ENCODE measurements at regions not wholly inside any gene's neighbourhood (a gene's known extent, or its start where the extent isn't known, plus 50 kb on each side); places are given as distances from the start of the nearest gene placed in this dataset.

DNA sequence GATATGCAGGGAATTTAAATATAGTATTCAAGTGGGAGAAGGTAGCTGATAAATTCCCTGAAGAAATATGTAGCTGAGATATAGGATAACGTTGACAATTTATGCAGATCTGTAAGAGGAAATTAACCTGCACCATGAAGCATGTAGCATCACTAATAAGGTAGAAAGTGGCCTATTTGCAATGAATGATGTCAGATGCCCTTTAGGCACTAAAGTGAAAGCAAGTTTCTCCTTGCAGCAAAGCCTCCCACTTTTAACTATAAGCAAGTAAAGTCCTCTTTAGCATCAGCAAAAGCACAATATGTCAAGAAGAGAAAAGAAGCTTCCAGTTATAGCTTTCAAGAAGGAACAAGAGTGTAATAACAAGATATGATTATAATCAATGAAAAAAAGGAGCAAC, 102.5 kb upstream of the SLITRK1 start:
- no peaks in the 10 kb centered on the region for H3K27me3 ChIP-seq (ENCODE audit: insufficient read depth, low read length)
- POLR2A ChIA-PET: no interaction called here
- H3K9me2 ChIP-seq (ENCODE audit: insufficient read depth): no peaks in the 10 kb centered on the region
- RAD21 ChIA-PET (ENCODE audit: low non-redundant PET in 1 of 2, low total read pairs in 2 of 2, uncharacterized antibody in 2 of 2, unreplicated experiment in 2 of 2): no interaction called here
- intact Hi-C loops (cut with micrococcal nuclease): no loop called here
- H3K9me3 ChIP-seq (ENCODE audit: control insufficient read depth in 1 of 2, insufficient read depth in 1 of 2, low read depth in 1 of 2, low read length in 2 of 2): no peaks in the 10 kb centered on the region
- DNase-seq (ENCODE audit: low read depth, low spot score) (no peak), ATAC-seq (no peak)
- CTCF ChIA-PET: no interaction called here
- no peak overlapping the region for H3K9ac ChIP-seq (ENCODE audit: low read length)
- H3K36me3 ChIP-seq (ENCODE audit: control insufficient read depth in 1 of 2, insufficient read depth in 2 of 2, low read length in 2 of 2): no peaks in the 10 kb centered on the region
- H3K27ac ChIP-seq (ENCODE audit: low read depth, low read length): no peak overlapping the region
- no peak overlapping the region for H3K4me3 ChIP-seq (replicated peaks in 1 of 2; ENCODE audit: low read depth in 1 of 2, low read length in 2 of 2)
- no TSS peak for BruUV-seq (replicated peaks)
- H3K4me1 ChIP-seq (ENCODE audit: control insufficient read depth in 1 of 2, insufficient read depth in 2 of 2, low read length in 2 of 2): no peaks in the 10 kb centered on the region
- H3K4me2 ChIP-seq (ENCODE audit: low read length): no peak overlapping the region
- no peak for TF ChIP-seq POLR2AphosphoS5 (IDR thresholded peaks at IDR 0.05; ENCODE audit: low read depth, low read length)
- no peak for TF ChIP-seq SP1 (IDR thresholded peaks at IDR 0.05; ENCODE audit: low read depth)
- TF ChIP-seq ELF1 (IDR thresholded peaks at IDR 0.05; ENCODE audit: borderline replicate concordance, low read depth): no peak
- no peak for TF ChIP-seq TCF7L2 (IDR thresholded peaks at IDR 0.05; ENCODE audit: borderline replicate concordance, extremely low read depth, insufficient read depth, insufficient read length)
- no peak for TF ChIP-seq CBX3 (IDR thresholded peaks at IDR 0.05; ENCODE audit: low read depth)
- no peaks in the 10 kb centered on the region for H4K20me1 ChIP-seq (ENCODE audit: insufficient read depth)
- no peak overlapping the region for H2AFZ ChIP-seq (ENCODE audit: low read depth, low read length, poor library complexity, severe bottlenecking)
- no peaks in the 10 kb centered on the region for H3K79me2 ChIP-seq (ENCODE audit: insufficient read depth, low read length)

DNA sequence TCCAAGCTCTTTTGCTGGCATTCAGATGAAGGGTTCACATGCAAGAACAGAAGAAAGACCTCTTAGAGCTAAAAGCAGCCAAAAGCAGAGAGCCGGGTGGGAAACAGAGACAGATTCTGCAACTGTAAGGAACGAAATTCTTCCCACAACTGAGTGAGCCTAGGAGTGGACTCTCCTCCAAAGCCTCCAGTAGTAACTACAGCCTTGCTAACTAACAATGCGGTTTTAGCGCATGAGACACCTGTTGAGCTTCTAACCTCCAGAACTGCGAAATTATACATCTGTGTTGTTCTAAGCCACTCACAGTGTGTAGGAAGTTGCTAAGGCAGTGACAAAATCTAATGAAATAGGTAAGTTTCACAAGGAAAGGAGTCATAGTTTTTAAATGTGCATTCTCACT, 98.1 kb upstream of the SLITRK1 start:
- ChIA-PET CTCF (no interaction called here), POLR2A (no interaction called here), RAD21 (ENCODE audit: low non-redundant PET in 1 of 2, low total read pairs in 2 of 2, uncharacterized antibody in 2 of 2, unreplicated experiment in 2 of 2) (no interaction called here)
- Histone ChIP-seq H3K36me3 (ENCODE audit: control insufficient read depth in 1 of 2, insufficient read depth in 2 of 2, low read length in 2 of 2) (no peaks in the 10 kb centered on the region), H2AFZ (ENCODE audit: low read depth, low read length, poor library complexity, severe bottlenecking) (no peak overlapping the region), H3K4me3 (replicated peaks in 1 of 2; ENCODE audit: low read depth in 1 of 2, low read length in 2 of 2) (no peak overlapping the region), H3K9me3 (ENCODE audit: control insufficient read depth in 1 of 2, insufficient read depth in 1 of 2, low read depth in 1 of 2, low read length in 2 of 2) (no peaks in the 10 kb centered on the region), H3K27me3 (ENCODE audit: insufficient read depth, low read length) (no peaks in the 10 kb centered on the region), H3K27ac (ENCODE audit: low read depth, low read length) (no peak overlapping the region), H3K4me1 (ENCODE audit: control insufficient read depth in 1 of 2, insufficient read depth in 2 of 2, low read length in 2 of 2) (no peaks in the 10 kb centered on the region), H3K9ac (ENCODE audit: low read length) (no peak overlapping the region), H4K20me1 (ENCODE audit: insufficient read depth) (no peaks in the 10 kb centered on the region; the same call in 1 of the 2 replicates), H3K4me2 (ENCODE audit: low read length) (no peak overlapping the region), H3K9me2 (ENCODE audit: insufficient read depth) (no peaks in the 10 kb centered on the region), H3K79me2 (ENCODE audit: insufficient read depth, low read length) (no peaks in the 10 kb centered on the region)
- ATAC-seq: no peak
- BruUV-seq (replicated peaks): no TSS peak
- intact Hi-C loops (cut with micrococcal nuclease): no loop called here
- no peak for DNase-seq (ENCODE audit: low read depth, low spot score)
- TF ChIP-seq, protein P1, sequence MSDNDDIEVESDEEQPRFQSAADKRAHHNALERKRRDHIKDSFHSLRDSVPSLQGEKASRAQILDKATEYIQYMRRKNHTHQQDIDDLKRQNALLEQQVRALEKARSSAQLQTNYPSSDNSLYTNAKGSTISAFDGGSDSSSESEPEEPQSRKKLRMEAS (IDR thresholded peaks at IDR 0.05): no peak
- TF ChIP-seq REST (IDR thresholded peaks at IDR 0.05; ENCODE audit: low read depth) (no peak), EGR1 (IDR thresholded peaks at IDR 0.05; ENCODE audit: low read depth) (no peak), TCF7L2 (IDR thresholded peaks at IDR 0.05; ENCODE audit: borderline replicate concordance, extremely low read depth, insufficient read depth, insufficient read length) (no peak), JUND (IDR thresholded peaks at IDR 0.05) (no peak), SRF (IDR thresholded peaks at IDR 0.05; ENCODE audit: low read depth) (no peak), POLR2A (IDR thresholded peaks at IDR 0.05; ENCODE audit: borderline replicate concordance, extremely low read depth, insufficient read depth, insufficient read length) (no peak), CBX3 (IDR thresholded peaks at IDR 0.05; ENCODE audit: low read depth) (no peak), EZH2 (IDR thresholded peaks at IDR 0.05) (no peak), RAD21 (IDR thresholded peaks at IDR 0.05; ENCODE audit: low read depth) (no peak), POLR2AphosphoS5 (IDR thresholded peaks at IDR 0.05; ENCODE audit: low read depth, low read length) (no peak), SIN3A (IDR thresholded peaks at IDR 0.05; ENCODE audit: low read depth) (no peak), ELF1 (IDR thresholded peaks at IDR 0.05; ENCODE audit: borderline replicate concordance, low read depth) (no peak), FOSL1 (IDR thresholded peaks at IDR 0.05; ENCODE audit: low read depth) (no peak)
- TF ChIP-seq, protein P2, sequence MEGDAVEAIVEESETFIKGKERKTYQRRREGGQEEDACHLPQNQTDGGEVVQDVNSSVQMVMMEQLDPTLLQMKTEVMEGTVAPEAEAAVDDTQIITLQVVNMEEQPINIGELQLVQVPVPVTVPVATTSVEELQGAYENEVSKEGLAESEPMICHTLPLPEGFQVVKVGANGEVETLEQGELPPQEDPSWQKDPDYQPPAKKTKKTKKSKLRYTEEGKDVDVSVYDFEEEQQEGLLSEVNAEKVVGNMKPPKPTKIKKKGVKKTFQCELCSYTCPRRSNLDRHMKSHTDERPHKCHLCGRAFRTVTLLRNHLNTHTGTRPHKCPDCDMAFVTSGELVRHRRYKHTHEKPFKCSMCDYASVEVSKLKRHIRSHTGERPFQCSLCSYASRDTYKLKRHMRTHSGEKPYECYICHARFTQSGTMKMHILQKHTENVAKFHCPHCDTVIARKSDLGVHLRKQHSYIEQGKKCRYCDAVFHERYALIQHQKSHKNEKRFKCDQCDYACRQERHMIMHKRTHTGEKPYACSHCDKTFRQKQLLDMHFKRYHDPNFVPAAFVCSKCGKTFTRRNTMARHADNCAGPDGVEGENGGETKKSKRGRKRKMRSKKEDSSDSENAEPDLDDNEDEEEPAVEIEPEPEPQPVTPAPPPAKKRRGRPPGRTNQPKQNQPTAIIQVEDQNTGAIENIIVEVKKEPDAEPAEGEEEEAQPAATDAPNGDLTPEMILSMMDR (IDR thresholded peaks at IDR 0.05 in 2 of 3, conservative IDR thresholded peaks at IDR 0.05 in 1 of 3; ENCODE audit: borderline replicate concordance in 1 of 3, insufficient read depth in 1 of 3, low read depth in 2 of 3, low read length in 2 of 3): no peak

All from HCT116 (cell line).